ENCODE measurements at regions not wholly inside any gene's neighbourhood (a gene's known extent, or its start where the extent isn't known, plus 50 kb on each side); places are given as distances from the start of the nearest gene placed in this dataset.

DNA sequence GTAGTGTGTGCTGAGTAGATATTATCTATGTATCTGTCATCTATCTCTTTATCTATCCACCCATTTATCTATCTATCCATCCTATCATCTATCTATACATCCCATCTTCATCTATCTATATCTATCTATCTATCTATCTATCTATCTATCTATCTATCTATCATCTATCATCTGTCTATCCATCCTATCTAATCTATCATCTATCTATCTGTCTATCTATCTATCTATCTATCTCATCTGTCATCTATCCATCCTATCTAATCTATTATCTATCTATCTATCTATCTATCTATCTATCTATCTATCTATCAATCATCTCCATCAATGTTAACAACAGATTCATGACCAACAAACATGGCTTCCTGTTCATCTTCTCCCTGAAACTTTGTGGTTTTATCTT lies 90.5 kb upstream of the SLC24A3 start:
- TF ChIP-seq, protein P1, sequence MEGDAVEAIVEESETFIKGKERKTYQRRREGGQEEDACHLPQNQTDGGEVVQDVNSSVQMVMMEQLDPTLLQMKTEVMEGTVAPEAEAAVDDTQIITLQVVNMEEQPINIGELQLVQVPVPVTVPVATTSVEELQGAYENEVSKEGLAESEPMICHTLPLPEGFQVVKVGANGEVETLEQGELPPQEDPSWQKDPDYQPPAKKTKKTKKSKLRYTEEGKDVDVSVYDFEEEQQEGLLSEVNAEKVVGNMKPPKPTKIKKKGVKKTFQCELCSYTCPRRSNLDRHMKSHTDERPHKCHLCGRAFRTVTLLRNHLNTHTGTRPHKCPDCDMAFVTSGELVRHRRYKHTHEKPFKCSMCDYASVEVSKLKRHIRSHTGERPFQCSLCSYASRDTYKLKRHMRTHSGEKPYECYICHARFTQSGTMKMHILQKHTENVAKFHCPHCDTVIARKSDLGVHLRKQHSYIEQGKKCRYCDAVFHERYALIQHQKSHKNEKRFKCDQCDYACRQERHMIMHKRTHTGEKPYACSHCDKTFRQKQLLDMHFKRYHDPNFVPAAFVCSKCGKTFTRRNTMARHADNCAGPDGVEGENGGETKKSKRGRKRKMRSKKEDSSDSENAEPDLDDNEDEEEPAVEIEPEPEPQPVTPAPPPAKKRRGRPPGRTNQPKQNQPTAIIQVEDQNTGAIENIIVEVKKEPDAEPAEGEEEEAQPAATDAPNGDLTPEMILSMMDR (conservative IDR thresholded peaks at IDR 0.05 in 1 of 2, IDR thresholded peaks at IDR 0.05 in 1 of 2; ENCODE audit: low read depth in 1 of 2, low read length in 2 of 2): no peak
- TF ChIP-seq EZH2 (IDR thresholded peaks at IDR 0.05; ENCODE audit: low read length, missing control alignments): no peak
